DOHH2 (cell line): ENCODE measurements at regions not wholly inside any gene's neighbourhood (a gene's known extent, or its start where the extent isn't known, plus 50 kb on each side); places are given as distances from the start of the nearest gene placed in this dataset.

Source experiments
- H3F3A ChIP-seq: fragments of 200-600 bp; sonication (generic), shearing (Covaris generic); 2 replicates; pipeline ENCODE4 v1.6.0; 2016; ENCODE audit warnings: antibody characterized with exemption, mild to moderate bottlenecking; ENCODE audit not compliant: control insufficient read depth, insufficient read depth
- H3K27ac ChIP-seq: fragments of 200-600 bp; sonication (generic); 2 replicates; pipeline ENCODE4 v1.5.1; 2014; ENCODE audit warnings: low read depth, mild to moderate bottlenecking, low read length, moderate library complexity
- H3K27me3 ChIP-seq: fragments of 200-600 bp; sonication (generic); 2 replicates; pipeline ENCODE4 v1.6.1; 2014; ENCODE audit warnings: mild to moderate bottlenecking, low read length, mixed read lengths; ENCODE audit not compliant: control insufficient read depth
- H3K36me3 ChIP-seq: fragments of 200-600 bp; sonication (generic); 2 replicates; pipeline ENCODE4 v1.6.1; 2014; ENCODE audit warnings: mild to moderate bottlenecking, low read length, moderate library complexity, mixed read lengths; ENCODE audit not compliant: control insufficient read depth
- H3K4me1 ChIP-seq: fragments of 200-600 bp; sonication (generic); 2 replicates; pipeline ENCODE4 v1.6.1; 2014; ENCODE audit warnings: mild to moderate bottlenecking, low read length, mixed read lengths; ENCODE audit not compliant: control insufficient read depth
- H3K4me2 ChIP-seq: fragments of 200-600 bp; sonication (generic); 2 replicates; pipeline ENCODE4 v1.6.0; 2014; ENCODE audit warnings: mild to moderate bottlenecking, low read length, moderate library complexity
- H3K4me3 ChIP-seq: fragments of 200-600 bp; sonication (generic); 2 replicates; pipeline ENCODE4 v1.5.1; 2014; ENCODE audit warnings: mild to moderate bottlenecking, low read length, mixed read lengths
- H3K79me2 ChIP-seq: fragments of 200-600 bp; sonication (generic); 2 replicates; pipeline ENCODE4 v1.6.1; 2014; ENCODE audit warnings: mild to moderate bottlenecking, low read length, mixed read lengths; ENCODE audit not compliant: control insufficient read depth
- H3K9me2 ChIP-seq: fragments of 200-600 bp; sonication (generic); replicated peaks from 2 replicates; pipeline ENCODE4 v1.6.1; 2014; ENCODE audit warnings: mild to moderate bottlenecking, low read length, mixed read lengths; ENCODE audit not compliant: control insufficient read depth
- H3K9me3 ChIP-seq: fragments of 200-600 bp; sonication (generic); 2 replicates; pipeline ENCODE4 v1.6.1; 2014; ENCODE audit warnings: antibody characterized with exemption, low read length, mixed read lengths; ENCODE audit not compliant: control insufficient read depth, insufficient read depth
- H4K20me1 ChIP-seq: fragments of 200-600 bp; sonication (generic); 2 replicates; pipeline ENCODE4 v1.6.0; 2014; ENCODE audit warnings: low read depth, mild to moderate bottlenecking, antibody characterized with exemption, low read length, moderate library complexity; ENCODE audit not compliant: control insufficient read depth, insufficient read depth
- EZH2phosphoT487 ChIP-seq: fragments of 200-600 bp; sonication (generic); IDR thresholded peaks from 2 replicates; pipeline ENCODE4 v1.6.1; 2017; ENCODE audit warnings: borderline replicate concordance, mild to moderate bottlenecking, antibody characterized with exemption, low read length, moderate library complexity, mixed read lengths
- TF ChIP-seq, protein P1 (sequence below): fragments of 200-600 bp; sonication (generic); IDR thresholded peaks from one replicate; pipeline ENCODE4 v1.5.1; 2014; ENCODE audit warnings: antibody characterized with exemption, mild to moderate bottlenecking, low read depth, low read length; ENCODE audit not compliant: poor library complexity, severe bottlenecking

DNA sequence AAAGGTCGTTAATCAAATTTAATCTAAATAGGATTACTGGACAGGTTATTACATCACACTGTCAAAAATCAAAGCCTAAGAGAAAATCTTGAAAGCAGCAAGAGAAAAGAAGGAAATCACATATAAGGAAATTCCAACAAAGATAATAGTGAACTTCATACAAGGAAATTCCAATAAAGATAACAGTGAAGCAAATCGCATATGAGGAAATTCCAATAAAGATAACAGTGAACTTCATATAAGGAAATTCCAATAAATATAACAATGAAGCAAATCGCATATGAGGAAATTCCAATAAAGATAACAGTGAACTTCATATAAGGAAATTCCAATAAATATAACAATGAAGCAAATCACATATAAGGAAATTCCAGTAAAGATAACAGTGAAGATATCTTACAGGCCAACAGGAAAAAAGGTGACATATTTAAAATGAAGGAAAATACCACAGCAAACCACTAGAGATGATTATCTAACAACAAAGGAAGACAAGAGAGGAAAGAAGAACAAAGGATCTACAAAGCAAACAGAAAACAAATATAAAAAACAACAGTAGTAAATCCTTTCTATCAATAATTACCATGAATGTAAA, 787.7 kb downstream of the CCDC85A start:
- Histone ChIP-seq H4K20me1 (no peaks in the 10 kb centered on the region), H3K4me2 (no peak overlapping the region), H3K9me2 (no peaks in the 10 kb centered on the region), H3K4me3 (no peak overlapping the region), H3K27ac (no peak overlapping the region), H3F3A (no peaks in the 10 kb centered on the region), H3K4me1 (no peaks in the 10 kb centered on the region), H3K27me3 (no peaks in the 10 kb centered on the region), H3K36me3 (no peaks in the 10 kb centered on the region), H3K79me2 (no peaks in the 10 kb centered on the region), H3K9me3 (no peaks in the 10 kb centered on the region)
- TF ChIP-seq EZH2phosphoT487: no peak
- TF ChIP-seq, protein P1, sequence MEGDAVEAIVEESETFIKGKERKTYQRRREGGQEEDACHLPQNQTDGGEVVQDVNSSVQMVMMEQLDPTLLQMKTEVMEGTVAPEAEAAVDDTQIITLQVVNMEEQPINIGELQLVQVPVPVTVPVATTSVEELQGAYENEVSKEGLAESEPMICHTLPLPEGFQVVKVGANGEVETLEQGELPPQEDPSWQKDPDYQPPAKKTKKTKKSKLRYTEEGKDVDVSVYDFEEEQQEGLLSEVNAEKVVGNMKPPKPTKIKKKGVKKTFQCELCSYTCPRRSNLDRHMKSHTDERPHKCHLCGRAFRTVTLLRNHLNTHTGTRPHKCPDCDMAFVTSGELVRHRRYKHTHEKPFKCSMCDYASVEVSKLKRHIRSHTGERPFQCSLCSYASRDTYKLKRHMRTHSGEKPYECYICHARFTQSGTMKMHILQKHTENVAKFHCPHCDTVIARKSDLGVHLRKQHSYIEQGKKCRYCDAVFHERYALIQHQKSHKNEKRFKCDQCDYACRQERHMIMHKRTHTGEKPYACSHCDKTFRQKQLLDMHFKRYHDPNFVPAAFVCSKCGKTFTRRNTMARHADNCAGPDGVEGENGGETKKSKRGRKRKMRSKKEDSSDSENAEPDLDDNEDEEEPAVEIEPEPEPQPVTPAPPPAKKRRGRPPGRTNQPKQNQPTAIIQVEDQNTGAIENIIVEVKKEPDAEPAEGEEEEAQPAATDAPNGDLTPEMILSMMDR: no peak

DNA sequence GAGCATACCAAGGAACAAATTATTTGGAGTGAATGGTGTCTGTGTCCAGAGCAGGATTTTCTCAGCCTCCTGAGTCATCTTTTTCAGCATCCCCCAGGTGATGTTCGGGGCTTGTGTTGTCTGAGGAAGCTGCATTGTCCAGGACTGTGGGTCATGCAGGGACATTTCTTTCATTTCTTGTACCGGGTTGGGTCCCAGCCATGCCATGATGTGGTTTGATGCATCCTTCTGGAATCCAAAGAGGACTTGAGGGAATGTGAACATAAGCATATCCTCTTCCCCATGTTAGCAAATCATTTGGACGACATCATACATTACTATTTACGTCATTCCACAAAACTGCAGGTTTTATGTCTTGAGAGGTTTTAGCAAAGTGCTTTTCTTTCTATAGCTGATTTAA, 797.8 kb downstream of the CCDC85A start:
- Histone ChIP-seq H3K36me3 (no peaks in the 10 kb centered on the region), H3F3A (no peaks in the 10 kb centered on the region), H3K9me2 (no peaks in the 10 kb centered on the region), H4K20me1 (no peaks in the 10 kb centered on the region), H3K27me3 (no peaks in the 10 kb centered on the region), H3K4me1 (no peaks in the 10 kb centered on the region), H3K79me2 (no peaks in the 10 kb centered on the region), H3K27ac (no peak overlapping the region), H3K4me3 (no peak overlapping the region), H3K9me3 (no peaks in the 10 kb centered on the region), H3K4me2 (no peak overlapping the region)
- TF ChIP-seq, protein P1: no peak
- TF ChIP-seq EZH2phosphoT487: no peak

DNA sequence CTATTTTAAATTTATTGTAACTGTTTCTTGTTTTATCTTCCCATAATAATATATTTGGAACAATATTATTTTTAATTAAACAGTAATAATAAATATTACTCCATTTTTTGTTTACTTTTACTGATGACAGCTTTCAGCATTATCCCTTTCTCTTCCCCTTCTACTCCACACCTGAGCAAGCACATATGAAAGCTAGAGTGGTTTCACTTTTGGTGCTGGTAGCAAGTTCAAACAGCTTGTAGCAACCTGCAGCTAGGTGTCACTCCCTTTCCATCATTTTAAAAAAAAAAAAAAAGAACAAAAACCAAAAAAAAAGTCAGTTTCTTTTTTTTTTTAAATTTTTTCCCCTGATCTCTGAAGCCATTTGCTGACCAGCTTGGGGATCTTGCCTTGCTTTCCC, 801.8 kb downstream of the CCDC85A start:
- no peaks in the 10 kb centered on the region for H3K9me3 ChIP-seq
- H3K4me1 ChIP-seq: no peaks in the 10 kb centered on the region
- H3F3A ChIP-seq: no peaks in the 10 kb centered on the region
- H3K27ac ChIP-seq: no peak overlapping the region
- H3K4me3 ChIP-seq: no peak overlapping the region
- no peak overlapping the region for H3K4me2 ChIP-seq
- no peaks in the 10 kb centered on the region for H3K36me3 ChIP-seq
- TF ChIP-seq, protein P1: no peak
- TF ChIP-seq EZH2phosphoT487: no peak
- H4K20me1 ChIP-seq: no peaks in the 10 kb centered on the region; the same call in 1 of the 2 replicates
- H3K79me2 ChIP-seq: no peaks in the 10 kb centered on the region
- no peaks in the 10 kb centered on the region for H3K9me2 ChIP-seq
- no peaks in the 10 kb centered on the region for H3K27me3 ChIP-seq

DNA sequence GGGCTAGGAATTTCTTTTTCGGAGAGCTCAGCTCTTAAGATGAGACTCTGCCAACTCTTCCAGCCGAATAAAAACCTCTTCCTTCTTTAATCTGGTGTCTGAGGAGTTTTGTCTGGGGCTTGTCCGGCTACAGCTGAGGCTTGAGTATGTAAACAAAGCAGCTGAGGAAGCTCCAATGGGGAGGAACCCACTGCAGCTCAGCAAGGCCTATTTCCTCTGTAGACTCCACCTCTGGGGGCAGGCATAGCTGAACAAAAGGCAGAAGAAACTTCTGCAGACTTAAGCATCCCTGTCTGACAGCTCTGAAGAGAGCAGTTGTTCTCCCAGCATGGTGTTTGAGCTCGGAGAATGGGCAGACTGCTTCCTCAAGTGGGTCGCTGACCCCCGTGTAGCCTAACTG, 838.7 kb downstream of the CCDC85A start:
- Histone ChIP-seq H3K9me2 (no peaks in the 10 kb centered on the region), H3K79me2 (no peaks in the 10 kb centered on the region), H3K9me3 (no peaks in the 10 kb centered on the region), H3F3A (no peaks in the 10 kb centered on the region), H3K4me1 (no peaks in the 10 kb centered on the region), H3K4me3 (no peak overlapping the region), H3K36me3 (no peaks in the 10 kb centered on the region), H3K4me2 (no peak overlapping the region), H4K20me1 (no peaks in the 10 kb centered on the region), H3K27ac (no peak overlapping the region), H3K27me3 (no peaks in the 10 kb centered on the region)
- TF ChIP-seq, protein P1: no peak
- TF ChIP-seq EZH2phosphoT487: no peak
